Gastroesophageal sphincter (tissue), 4 donors: ENCODE measurements at regions not wholly inside any gene's neighbourhood (a gene's known extent, or its start where the extent isn't known, plus 50 kb on each side); places are given as distances from the start of the nearest gene placed in this dataset.

ENCODE experiments used
- ATAC-seq: fragments of 150-250 bp; one replicate; pipeline ENCODE4 v1.9.1; 2016; ENCODE audit warnings: mild to moderate bottlenecking, moderate library complexity
- H3K27ac ChIP-seq, 4 donors: fragments of 200-600 bp; sonication (generic) in 3 of 4; 1 replicate in 3 of 4; 2 replicates in 1 of 4; pipeline ENCODE4 v1.5.1; 2016 to 2019
- H3K27me3 ChIP-seq: fragments of 200-600 bp; sonication (generic); one replicate; pipeline ENCODE4 v1.5.1; 2019
- H3K36me3 ChIP-seq, 2 donors: fragments of 200-600 bp; sonication (generic); one replicate each; pipeline ENCODE4 v1.5.1; 2019; ENCODE audit warnings: control low read depth in 1 of 2
- H3K4me1 ChIP-seq, 3 donors: fragments of 200-600 bp; sonication (generic); 1 replicate in 2 of 3; 2 replicates in 1 of 3; pipeline ENCODE4 v1.5.1; 2016 to 2019; ENCODE audit warnings: control low read depth in 2 of 3
- H3K4me3 ChIP-seq, 2 donors: fragments of 200-600 bp; sonication (generic); one replicate each; pipeline ENCODE4 v1.5.1; 2019; ENCODE audit warnings: mild to moderate bottlenecking in 1 of 2, moderate library complexity in 1 of 2
- H3K9me3 ChIP-seq, 3 donors: fragments of 200-600 bp; sonication (generic); one replicate each; pipeline ENCODE4 v1.5.1; 2017 to 2019; ENCODE audit warnings: control low read depth in 2 of 3
- EP300 ChIP-seq: sonication (generic); formaldehyde crosslinking; IDR thresholded peaks from one replicate; pipeline ENCODE4 v1.6.1; 2017; ENCODE audit warnings: antibody characterized with exemption, mild to moderate bottlenecking
- POLR2A ChIP-seq, 2 donors: fragments of 450-650 bp; IDR thresholded peaks; one replicate each; pipeline ENCODE4 v1.6.1; 2017; ENCODE audit warnings: antibody characterized with exemption in 2 of 2, mild to moderate bottlenecking in 2 of 2, moderate library complexity in 1 of 2
- POLR2AphosphoS5 ChIP-seq: sonication (generic); formaldehyde crosslinking; IDR thresholded peaks from one replicate; pipeline ENCODE4 v1.6.1; 2017; ENCODE audit warnings: antibody characterized with exemption
- WGBS, 2 donors: methylation state at CpG; one replicate each; pipeline ENCODE4 v1.1.5; 2018; ENCODE audit warnings: low coverage in 1 of 2; 5-methylcytosine and 5-hydroxymethylcytosine counted together
- TF ChIP-seq, protein P1 (sequence below), 4 experiments: fragments of 200-600 bp in 2 of 4; fragments of 450-650 bp in 2 of 4; sonication (generic) in 1 of 4; IDR thresholded peaks; one replicate each; pipeline ENCODE4 v1.5.1; 2017 to 2019; ENCODE audit warnings: antibody characterized with exemption in 4 of 4, mild to moderate bottlenecking in 2 of 4, moderate library complexity in 2 of 4

DNA sequence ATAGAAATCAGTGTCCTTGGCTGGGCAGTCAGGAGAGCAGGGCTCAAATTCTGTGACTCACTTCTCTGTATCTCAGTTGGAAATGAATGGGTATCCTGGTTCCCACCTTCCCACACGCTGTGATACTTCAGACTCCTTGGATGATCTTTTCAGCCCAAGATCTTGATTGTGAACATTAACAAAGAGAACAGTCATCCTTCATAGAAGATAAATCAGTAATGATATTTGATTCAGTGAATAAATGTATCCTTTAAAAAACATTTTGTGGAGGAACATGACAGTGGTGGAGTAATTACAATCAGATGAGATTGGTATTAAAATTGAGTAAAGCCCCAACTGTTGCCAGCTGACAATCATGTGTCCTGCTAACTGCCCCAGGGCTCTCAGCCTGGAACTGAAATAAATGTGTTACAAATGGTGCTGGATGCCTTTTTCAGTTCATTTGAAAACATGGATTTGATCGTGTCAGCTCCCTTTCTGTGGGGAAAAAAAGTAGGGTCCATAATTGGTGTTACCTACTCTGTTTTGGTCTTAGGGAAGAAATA is 72.9 kb upstream of the OR5AN1 start:
- H3K27me3 ChIP-seq: peaks cover 10% of the 10 kb centered on the region
- H3K4me1 ChIP-seq: no peaks in the 10 kb centered on the region
- no peak overlapping the region for H3K27ac ChIP-seq
- no peak overlapping the region for H3K4me3 ChIP-seq
- no peaks in the 10 kb centered on the region for H3K9me3 ChIP-seq
- TF ChIP-seq, protein P1, sequence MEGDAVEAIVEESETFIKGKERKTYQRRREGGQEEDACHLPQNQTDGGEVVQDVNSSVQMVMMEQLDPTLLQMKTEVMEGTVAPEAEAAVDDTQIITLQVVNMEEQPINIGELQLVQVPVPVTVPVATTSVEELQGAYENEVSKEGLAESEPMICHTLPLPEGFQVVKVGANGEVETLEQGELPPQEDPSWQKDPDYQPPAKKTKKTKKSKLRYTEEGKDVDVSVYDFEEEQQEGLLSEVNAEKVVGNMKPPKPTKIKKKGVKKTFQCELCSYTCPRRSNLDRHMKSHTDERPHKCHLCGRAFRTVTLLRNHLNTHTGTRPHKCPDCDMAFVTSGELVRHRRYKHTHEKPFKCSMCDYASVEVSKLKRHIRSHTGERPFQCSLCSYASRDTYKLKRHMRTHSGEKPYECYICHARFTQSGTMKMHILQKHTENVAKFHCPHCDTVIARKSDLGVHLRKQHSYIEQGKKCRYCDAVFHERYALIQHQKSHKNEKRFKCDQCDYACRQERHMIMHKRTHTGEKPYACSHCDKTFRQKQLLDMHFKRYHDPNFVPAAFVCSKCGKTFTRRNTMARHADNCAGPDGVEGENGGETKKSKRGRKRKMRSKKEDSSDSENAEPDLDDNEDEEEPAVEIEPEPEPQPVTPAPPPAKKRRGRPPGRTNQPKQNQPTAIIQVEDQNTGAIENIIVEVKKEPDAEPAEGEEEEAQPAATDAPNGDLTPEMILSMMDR (IDR thresholded peaks at IDR 0.05): no peak
- no peak for TF ChIP-seq POLR2AphosphoS5
- TF ChIP-seq POLR2A (IDR thresholded peaks at IDR 0.05): no peak
- TF ChIP-seq EP300: no peak
- 65 to 76% methylated on average over 2 of the region's 2 CpGs for WGBS, 2 donors
- ATAC-seq: no peak
- no peaks in the 10 kb centered on the region for H3K36me3 ChIP-seq

DNA sequence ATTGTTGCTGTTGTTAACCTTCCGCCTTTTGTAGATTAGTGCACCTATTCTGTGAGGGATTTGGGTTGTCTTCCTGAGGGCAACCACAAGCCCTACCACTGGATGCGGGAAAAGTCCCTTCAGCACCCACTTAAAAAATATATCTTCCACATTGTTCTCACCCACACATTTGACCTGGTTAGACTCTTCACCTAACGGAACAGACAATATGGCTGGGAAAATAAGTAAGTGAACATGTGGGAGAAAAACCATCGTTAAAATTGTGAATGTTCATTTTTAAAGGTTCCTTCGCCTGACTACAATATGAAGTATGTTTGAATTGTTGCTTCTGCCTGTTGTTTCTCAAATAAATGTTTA is 72.0 kb upstream of the MPEG1 start:
- H3K4me3 ChIP-seq: no peak overlapping the region
- H3K4me1 ChIP-seq: no peaks in the 10 kb centered on the region
- H3K36me3 ChIP-seq: no peaks in the 10 kb centered on the region
- no peak overlapping the region for H3K27ac ChIP-seq
- peaks cover 10% of the 10 kb centered on the region for H3K27me3 ChIP-seq
- H3K9me3 ChIP-seq: no peaks in the 10 kb centered on the region
- TF ChIP-seq EP300 (no peak), POLR2A (IDR thresholded peaks at IDR 0.05) (no peak), POLR2AphosphoS5 (no peak)
- TF ChIP-seq, protein P1 (IDR thresholded peaks at IDR 0.05): no peak
- 31 to 63% methylated on average over 2 to 5 of the region's 5 CpGs for WGBS, 2 donors
- ATAC-seq: no peak

DNA sequence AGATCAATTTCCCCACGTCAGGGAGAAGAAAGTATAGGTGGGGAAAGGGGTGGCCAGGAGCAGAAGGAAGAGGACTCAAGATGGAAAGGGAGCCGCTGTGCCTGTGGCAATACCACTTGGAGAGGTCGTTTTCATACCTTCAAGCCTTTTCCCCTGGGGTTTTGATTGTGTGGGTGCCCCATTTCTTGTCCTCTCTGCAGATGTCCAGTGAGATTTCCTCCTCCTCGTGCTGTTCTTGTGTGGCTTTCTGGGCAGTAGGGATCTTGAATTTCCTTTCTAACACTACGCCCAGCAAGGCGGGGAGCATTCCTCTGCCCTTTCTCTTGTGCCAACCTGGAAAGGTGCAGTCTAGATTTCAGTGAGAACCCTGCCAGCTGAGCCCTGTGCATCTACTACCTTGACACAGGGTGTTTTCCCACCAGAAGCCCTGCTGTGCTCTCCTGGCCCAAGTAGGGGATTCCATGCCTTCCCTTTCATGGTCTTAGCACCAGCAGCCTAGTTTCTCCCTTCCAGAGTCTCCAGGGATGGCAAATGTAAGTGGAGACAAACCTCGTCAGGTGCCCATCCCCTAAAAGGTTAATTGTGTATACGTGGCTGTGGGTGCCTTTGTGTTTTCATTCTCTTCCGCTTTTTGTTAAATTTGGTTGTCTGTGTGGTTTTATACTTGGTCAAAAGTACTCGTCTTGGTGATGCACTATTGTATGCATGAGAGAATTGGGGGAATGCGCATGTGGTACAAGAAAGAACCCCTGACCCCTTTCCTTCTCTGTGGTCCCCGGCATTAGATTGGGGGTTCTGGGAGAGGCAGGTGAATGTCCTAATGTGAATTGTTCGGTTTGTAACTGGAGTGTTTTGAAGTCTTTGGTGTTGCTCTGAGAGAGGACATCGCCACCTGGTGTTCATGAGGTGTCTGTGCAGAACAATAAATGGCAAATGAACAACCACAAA is 71.4 kb upstream of the MPEG1 start:
- WGBS, 2 donors: 37 to 45% methylated on average over 9 to 13 of the region's 14 CpGs
- Histone ChIP-seq H3K27ac (no peak overlapping the region), H3K9me3 (no peaks in the 10 kb centered on the region), H3K4me1 (no peaks in the 10 kb centered on the region), H3K27me3 (peaks cover 6% of the 10 kb centered on the region), H3K4me3 (no peak overlapping the region), H3K36me3 (no peaks in the 10 kb centered on the region)
- ATAC-seq: no peak
- TF ChIP-seq, protein P1 (IDR thresholded peaks at IDR 0.05): peak; percentile 66 to 78 (median 74)
- TF ChIP-seq EP300: no peak

DNA sequence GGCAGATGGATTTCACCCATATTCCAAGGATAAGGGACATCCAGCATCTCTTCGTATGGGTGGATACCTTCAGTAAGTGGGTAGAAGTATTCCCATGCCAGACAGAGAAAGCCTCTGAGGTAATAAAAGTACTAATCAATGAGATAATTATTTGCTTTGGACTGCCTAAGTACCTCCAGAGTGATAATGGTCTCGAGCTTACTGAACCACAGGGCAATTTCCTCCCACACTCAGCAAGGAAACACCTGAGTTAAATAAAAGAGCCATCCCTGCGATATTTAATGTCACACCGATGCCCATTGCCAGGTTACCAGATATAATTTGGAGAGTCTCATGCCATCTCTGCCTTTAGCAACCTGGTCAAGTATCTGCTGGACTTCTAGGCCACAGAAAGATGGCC is 70.6 kb upstream of the MPEG1 start:
- TF ChIP-seq EP300: no peak
- TF ChIP-seq POLR2A (IDR thresholded peaks at IDR 0.05): no peak
- TF ChIP-seq POLR2AphosphoS5: no peak
- TF ChIP-seq, protein P1 (IDR thresholded peaks at IDR 0.05): no peak
- Histone ChIP-seq H3K4me1 (no peaks in the 10 kb centered on the region), H3K4me3 (no peak overlapping the region), H3K36me3 (no peaks in the 10 kb centered on the region), H3K27ac (no peak overlapping the region), H3K9me3 (no peaks in the 10 kb centered on the region), H3K27me3 (peaks cover 4% of the 10 kb centered on the region)
- 60 to 96% methylated on average over 3 to 4 of the region's 4 CpGs for WGBS, 2 donors
- ATAC-seq: no peak

DNA sequence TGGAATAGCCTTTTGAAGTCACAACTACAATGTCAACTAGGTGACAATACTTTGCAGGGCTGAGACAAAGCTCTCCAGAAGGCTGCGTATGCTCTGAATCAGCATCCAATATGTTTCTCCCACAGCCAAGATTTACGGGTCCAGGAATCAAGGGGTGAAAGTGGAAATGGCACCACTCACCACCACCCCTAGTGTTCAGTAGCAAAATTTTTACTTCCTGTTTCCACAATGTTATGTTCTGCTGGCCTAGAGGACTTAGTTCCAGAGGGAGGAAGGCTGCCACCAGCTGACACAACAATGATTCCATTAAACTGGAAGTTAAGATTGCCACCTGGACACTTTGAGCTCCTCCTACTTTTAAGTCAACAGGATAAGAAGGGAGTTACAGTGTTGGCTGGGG is 68.5 kb upstream of the MPEG1 start:
- no peaks in the 10 kb centered on the region for H3K27me3 ChIP-seq
- no peaks in the 10 kb centered on the region for H3K4me1 ChIP-seq
- no peak for ATAC-seq
- WGBS, 2 donors: 83% methylated on average over 2 of the region's 2 CpGs; no CpG with 5 or more reads in 1 of the 2 donors
- no peak overlapping the region for H3K27ac ChIP-seq
- peaks cover 0 to 6% (median 0%) of the 10 kb centered on the region in 3 donors for H3K9me3 ChIP-seq
- H3K36me3 ChIP-seq: no peaks in the 10 kb centered on the region
- no peak for TF ChIP-seq POLR2AphosphoS5
- TF ChIP-seq POLR2A (IDR thresholded peaks at IDR 0.05): no peak
- TF ChIP-seq, protein P1 (IDR thresholded peaks at IDR 0.05): no peak
- no peak for TF ChIP-seq EP300
- no peak overlapping the region for H3K4me3 ChIP-seq
